GM19043 (cell line): ENCODE measurements at regions not wholly inside any gene's neighbourhood (a gene's known extent, or its start where the extent isn't known, plus 50 kb on each side); places are given as distances from the start of the nearest gene placed in this dataset.

Experiments used
- ATAC-seq: cut with Tn5 transposase; IDR thresholded peaks from one replicate; pipeline ENCODE4 v1.9.1; 2021; ENCODE audit warnings: low read depth; ENCODE audit not compliant: unreplicated experiment

DNA sequence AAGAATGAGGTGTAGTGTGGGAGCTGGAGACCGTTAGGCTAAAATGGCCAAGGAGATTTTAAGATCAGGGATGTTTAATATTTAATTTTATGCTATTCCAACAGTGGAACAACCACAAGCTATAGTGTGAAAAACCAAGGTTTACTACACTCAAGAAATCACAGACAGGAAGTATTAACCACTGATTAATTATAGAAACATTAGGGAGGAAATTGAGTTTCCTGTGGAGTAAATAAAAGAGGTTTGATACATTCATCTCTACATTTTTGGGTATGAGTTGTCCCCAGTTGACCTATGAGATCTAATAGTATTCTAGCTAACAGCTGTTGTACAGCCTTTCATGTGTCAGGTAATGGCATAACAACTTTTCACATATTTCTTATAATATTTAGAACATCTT, 103.7 kb upstream of the MPDZ start:
- no peak for ATAC-seq

DNA sequence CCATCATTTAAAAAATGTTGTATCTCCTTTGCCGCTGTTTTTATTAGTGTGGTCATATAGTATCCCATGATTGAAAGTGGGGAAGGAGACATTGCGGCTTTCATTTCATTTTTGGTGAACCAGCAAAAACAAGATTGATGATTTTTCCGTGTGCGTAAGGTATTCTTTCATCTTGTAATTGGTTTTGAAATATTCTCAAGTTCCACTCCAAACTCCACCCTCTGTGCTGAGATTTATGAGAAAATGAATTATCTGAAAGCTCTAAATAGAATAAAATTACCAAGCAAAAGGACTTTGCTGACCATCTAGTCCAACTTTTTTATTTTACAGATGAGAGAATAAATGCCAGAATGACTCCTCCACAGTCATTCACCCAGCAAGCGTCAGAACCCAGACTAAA, 103.1 kb upstream of the MPDZ start:
- ATAC-seq = no peak

DNA sequence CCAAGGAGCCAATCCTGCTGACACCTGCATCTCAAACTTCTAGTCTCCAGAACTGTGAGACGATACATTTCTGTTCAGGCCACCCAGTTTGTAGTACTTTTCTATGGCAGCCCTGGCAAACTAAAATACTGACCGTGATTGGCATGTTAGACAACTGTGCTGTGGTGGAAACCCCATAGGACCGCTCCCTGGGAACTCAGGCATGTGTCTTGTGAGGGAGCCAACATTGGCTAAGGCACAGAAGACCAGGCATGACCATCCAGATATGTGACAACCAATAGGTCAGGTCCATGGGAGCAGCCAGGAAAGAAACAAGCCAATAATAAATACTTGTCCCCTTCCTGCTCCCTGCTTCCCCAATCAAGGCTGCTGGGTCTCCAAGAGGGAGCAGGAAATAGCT, 101.4 kb upstream of the MPDZ start:
- no peak for ATAC-seq

GRCh38 chr9:13378154-13378553, 98.7 kb upstream of the MPDZ start:
- no peak for ATAC-seq

DNA sequence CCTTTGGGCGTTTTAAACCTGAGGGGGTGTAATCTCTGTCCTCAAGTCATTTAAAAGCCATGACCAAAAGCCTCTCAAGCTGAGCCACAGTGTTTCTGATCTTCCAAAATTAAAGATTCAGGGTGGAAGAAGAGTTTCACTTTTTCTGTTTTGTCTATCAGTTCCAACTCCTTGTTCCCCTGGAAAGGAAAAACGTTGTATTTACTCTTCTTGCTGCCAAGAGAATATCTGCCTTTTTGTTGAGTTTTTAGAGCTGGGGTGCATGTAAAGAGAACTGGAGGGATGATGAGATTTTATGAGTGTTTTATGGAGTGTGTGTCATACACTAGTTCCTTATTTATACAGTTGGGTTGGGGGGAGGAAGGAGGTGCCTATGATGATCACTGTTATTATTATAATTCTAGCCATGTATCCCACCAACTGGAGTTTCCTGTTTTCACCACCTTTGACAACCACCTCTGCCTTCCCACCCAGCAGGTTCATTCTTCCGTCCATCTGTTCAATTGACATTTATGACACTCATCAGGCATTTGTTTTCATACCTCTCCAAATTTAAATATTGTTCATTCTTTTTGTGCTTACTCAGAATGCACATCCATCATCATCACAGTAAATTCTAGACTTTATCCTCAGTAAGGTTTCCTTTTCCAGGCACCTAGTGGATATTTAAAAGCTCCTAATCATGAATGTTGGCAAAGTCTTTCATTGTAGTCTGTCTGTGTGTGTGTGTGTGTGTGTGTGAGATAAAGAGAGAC, 97.9 kb upstream of the MPDZ start:
- no peak for ATAC-seq

DNA sequence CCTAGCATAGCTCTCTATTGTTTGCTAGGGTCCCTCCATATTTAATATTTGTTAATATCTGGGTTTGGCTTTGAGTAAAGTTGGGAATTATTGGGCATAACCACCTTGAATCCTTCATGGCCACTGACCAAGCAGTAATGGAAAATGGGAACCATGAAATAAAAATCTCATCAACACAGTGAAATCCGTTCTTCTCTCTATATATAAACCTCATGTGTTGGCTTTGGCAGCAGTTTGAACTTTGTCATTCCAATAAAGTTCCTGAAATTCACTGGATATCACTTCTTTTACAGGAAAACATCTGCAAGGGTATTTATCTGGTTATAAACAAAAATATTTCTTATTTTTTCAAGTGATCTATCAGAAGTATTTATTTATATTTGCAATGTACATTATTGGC, 93.0 kb upstream of the MPDZ start:
- ATAC-seq = no peak

DNA sequence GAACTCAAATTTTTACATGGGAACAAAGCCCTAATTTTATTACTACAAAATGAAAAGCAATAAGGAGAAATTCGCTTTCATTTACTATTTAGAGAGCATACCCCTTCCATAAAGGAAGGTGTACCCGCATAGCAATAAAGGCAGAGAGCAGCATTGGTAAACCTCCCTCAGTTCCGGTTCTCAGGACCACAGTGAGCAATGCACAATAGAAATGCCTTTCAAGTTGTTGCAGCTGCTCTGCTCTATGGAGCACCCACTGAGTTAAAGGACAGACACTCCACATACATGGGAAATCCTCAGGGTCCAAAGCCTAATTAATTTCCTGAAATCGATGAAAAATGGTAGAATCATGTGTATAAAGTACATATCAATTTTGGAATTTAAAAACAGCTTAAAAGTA, 89.9 kb upstream of the MPDZ start:
- no peak for ATAC-seq

- ATAC-seq = no peak
Observed at GRCh38 chr9:13367784-13368183, 88.3 kb upstream of the MPDZ start.

DNA sequence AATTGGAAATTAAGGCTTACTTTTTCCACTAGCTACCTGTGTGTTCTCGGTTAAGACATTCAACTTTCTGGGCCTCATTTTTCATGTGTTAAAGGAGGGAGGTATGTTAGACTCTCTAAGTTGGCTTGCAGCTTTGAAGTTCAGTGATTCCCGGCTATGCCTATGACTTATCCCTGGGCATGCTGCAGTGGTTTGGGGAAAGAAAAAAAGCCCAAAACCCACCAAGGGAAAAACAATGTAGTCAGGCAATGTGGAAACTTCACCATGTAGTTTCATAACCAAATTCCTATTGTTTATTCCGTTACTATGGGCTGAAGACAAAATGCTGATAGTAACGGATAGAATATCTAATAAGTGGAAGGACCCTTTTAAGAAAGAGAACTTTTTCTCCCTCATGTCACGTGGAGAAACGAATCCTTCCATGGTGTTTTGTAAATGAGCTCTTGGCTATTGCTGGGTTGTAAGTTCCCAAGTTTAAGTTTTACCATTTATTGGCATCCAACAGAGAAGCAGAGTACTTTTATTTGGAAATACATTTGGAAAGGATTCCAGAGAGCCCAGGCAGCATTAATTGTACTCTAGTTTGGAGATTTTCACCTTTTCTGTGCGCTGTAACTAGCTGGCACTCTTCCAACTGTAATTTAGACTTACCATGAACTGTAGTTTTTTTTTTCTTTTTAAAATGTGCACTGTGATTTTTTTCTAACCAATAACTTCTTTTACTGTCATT, 84.9 kb upstream of the MPDZ start:
- no peak for ATAC-seq

DNA sequence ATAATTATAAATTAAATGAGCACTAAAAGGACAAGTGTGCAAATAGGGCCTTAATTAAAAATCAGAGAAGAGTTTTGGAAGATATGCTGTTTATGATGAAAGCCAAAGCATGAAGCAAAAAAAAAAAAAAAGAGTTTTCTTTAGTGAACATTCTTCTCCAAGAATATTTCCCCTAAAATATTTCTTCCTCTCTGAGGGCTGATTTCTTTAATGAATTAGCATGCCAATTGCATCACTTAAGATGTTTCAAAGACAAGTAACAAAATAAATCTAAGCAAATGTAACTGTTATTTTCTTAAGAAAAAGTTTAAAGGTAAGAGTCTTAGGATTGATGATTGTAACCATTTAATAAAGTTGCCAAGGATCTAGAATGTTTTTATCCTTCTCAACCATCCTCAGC, 81.6 kb upstream of the MPDZ start:
- no peak for ATAC-seq

- ATAC-seq = no peak
Observed at GRCh38 chr9:13360188-13360587, 80.7 kb upstream of the MPDZ start.

- ATAC-seq = no peak
Observed at GRCh38 chr9:13358128-13358527, 78.6 kb upstream of the MPDZ start.

GRCh38 chr9:13354733-13355132, 75.2 kb upstream of the MPDZ start:
- ATAC-seq = no peak

DNA sequence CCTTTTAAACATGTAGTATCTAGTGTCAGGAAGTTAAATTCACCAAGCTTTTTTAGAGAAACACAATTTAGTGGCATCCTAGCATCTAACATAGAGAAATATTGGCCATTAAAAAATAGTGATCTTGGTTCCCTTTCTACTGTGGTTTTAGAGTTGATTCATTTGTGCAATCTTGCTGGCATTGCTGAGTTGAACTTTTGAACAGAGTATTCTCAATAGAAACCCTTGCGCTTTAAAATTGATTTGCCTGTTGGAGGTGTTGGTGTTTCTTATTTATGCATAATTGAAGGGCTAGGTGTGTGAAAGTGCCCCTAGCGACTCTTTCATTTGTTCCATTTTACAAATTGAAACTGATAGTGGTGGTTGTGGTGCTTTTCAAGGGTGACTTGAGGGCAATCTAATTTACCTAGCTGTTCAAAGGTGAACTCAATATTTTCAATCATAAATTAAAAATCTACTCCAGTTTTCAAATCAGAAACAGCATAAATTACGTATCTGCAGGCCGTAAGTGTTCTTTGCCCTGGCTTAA, 73.0 kb upstream of the MPDZ start:
- no peak for ATAC-seq

- no peak for ATAC-seq
Observed at GRCh38 chr9:13351778-13352386, 72.4 kb upstream of the MPDZ start.

DNA sequence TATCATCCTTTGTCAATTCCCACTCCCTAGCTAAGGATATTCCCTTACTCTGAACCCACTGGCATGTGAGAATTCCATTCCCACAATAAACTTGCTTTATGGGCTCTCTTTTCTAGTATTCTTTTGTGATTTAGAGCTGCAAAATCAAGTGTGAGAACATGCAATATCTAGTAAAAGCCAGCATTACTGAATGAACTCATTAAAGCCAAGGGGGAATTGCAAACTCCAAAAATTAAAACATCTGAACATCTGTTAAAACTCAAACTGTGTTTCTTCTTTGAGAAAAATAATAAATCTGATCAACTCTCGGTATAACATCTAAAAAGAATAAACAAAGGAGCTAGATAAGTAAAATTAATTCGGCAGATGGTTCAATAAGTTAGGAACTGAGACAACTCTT, 53.1 kb upstream of the MPDZ start:
- ATAC-seq = no peak

DNA sequence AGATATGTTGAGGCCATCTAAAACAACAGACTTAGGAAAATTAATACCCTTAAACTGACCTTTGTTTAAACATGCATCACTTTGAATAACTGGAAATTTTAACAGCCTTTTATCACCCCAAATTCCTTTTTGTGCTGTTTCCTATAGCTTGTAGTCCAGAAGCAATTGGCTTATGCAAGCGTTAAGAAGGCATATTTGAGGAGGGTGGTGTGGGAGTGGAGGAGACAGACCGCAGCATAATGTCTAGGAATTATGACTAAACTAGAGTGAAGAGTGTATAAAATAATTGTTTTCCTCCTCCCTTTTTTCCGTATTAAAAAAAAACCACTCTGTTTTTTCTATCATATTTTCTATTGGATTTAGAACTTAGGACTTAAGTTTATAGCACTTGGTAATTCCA, 51.8 kb upstream of the MPDZ start:
- no peak for ATAC-seq

DNA sequence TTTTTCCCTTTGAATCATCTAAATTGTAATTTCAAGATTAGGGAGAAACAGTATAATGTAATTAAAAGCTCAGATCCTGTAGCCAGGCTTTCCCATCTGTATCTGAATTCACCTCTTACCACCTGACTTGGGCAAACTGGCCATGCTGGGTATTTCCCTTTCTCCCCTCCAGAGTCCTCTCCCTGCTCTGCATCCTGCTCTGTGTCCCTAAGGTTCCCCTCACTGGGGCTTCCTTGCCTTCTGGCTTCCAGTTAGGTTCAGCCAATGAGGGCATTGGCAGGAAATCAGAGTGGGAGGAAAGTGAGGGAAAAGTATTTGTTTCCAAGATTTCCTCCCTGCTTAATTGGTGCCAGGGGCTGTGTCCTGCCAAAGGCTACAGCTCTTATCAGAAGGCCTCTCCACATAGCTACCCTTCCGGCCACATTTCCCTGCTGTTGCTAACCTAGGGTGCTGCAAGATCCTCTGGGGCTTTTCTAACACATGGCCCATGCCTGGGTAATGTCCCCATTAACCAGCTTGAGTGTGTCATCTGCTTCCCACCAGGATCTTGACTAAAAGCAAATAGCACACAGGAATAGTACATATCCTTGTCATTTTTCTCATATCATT, 51.0 kb upstream of the MPDZ start:
- no peak for ATAC-seq
